ENCODE measurements at regions not wholly inside any gene's neighbourhood (a gene's known extent, or its start where the extent isn't known, plus 50 kb on each side); places are given as distances from the start of the nearest gene placed in this dataset.

DNA sequence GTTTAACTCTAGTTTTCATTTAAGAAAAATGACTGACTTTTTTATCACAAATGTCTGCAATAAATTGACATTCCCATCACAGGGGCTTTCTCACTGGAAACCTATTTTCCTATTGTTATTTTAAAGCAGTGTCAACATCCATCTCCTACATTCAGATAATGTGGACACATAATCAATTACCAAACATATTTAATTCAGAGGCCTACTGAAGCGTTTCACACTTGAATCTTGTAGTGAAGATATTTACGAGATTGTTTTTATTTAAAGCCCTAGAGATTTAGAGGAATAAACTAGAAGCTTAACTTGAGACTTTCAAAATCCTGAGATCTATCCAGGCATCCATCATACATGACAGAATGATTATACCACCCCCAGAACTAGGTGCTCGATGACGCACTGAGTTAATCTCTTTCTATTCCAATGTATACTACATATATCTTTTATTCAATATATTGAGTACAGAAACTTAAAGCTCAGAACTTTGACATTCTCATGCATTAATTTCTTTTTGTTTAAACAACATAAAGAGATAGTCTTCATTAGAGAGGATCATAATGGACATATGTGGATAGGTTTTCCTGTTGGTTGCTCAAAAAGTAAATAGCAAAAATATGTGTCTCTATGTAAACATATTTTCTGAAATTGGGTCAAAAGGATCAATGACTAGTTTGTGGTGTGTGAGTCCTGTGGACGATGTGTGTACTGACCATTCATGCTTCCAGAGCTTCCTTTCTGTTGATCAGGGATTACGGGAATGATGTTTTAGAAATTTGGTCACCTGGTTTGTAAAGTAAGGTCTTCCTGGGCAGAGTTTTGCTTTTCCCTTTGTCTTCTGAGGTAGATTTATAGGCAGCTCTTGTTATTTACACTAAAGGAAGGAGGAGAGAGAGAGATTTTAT lies 171.5 kb upstream of the HMCN1 start:
- H3K9ac ChIP-seq (ENCODE audit: extremely low read depth, insufficient read length, low read length) = no peak overlapping the region
- H3K56ac ChIP-seq (ENCODE audit: insufficient read length, low read depth, low read length) = no peak overlapping the region
- H3K23ac ChIP-seq (ENCODE audit: insufficient read length, low read depth, low read length) = no peak overlapping the region
- Mint-ChIP-seq H3K9me3 (no peaks in the 10 kb centered on the region), H3K27ac (no peak overlapping the region), H3K36me3 (ENCODE audit: insufficient read depth in 1 of 3, low read depth in 3 of 3) (no peaks in the 10 kb centered on the region), H3K4me1 (peaks cover 6 to 7% of the 10 kb centered on the region in 2 experiments), H3K4me3 (no peak overlapping the region), H3K27me3 (ENCODE audit: low read depth) (no peaks in the 10 kb centered on the region)
- no peaks in the 10 kb centered on the region for H3K79me1 ChIP-seq (ENCODE audit: insufficient read depth, low read depth, low read length, poor library complexity, severe bottlenecking)
- no peaks in the 10 kb centered on the region for H3K27me3 ChIP-seq (ENCODE audit: insufficient read depth, low read length)
- H3K79me2 ChIP-seq (ENCODE audit: insufficient read depth, low read length) = no peaks in the 10 kb centered on the region
- no peak overlapping the region for H3K4me2 ChIP-seq (ENCODE audit: insufficient read depth, insufficient read length, low read length)
- no peak overlapping the region for H2AFZ ChIP-seq (ENCODE audit: low read length)
- no peak overlapping the region for H3K4ac ChIP-seq (ENCODE audit: low read depth, low read length)
- H2BK20ac ChIP-seq (ENCODE audit: low read depth, low read length, poor library complexity, severe bottlenecking) = no peak overlapping the region
- H4K91ac ChIP-seq (ENCODE audit: insufficient read length, low read depth, low read length) = no peak overlapping the region
- no peaks in the 10 kb centered on the region for H3K23me2 ChIP-seq (ENCODE audit: insufficient read length, low read depth, low read length, poor library complexity, severe bottlenecking)
- H2BK12ac ChIP-seq (ENCODE audit: insufficient read length, low read depth, low read length) = no peak overlapping the region
- no peak overlapping the region for H3K14ac ChIP-seq (ENCODE audit: insufficient read depth, low read length)
- no peaks in the 10 kb centered on the region for H3K4me1 ChIP-seq (ENCODE audit: insufficient read depth, low read length)
- TF ChIP-seq, protein P1, sequence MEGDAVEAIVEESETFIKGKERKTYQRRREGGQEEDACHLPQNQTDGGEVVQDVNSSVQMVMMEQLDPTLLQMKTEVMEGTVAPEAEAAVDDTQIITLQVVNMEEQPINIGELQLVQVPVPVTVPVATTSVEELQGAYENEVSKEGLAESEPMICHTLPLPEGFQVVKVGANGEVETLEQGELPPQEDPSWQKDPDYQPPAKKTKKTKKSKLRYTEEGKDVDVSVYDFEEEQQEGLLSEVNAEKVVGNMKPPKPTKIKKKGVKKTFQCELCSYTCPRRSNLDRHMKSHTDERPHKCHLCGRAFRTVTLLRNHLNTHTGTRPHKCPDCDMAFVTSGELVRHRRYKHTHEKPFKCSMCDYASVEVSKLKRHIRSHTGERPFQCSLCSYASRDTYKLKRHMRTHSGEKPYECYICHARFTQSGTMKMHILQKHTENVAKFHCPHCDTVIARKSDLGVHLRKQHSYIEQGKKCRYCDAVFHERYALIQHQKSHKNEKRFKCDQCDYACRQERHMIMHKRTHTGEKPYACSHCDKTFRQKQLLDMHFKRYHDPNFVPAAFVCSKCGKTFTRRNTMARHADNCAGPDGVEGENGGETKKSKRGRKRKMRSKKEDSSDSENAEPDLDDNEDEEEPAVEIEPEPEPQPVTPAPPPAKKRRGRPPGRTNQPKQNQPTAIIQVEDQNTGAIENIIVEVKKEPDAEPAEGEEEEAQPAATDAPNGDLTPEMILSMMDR (conservative IDR thresholded peaks at IDR 0.05) = no peak
- H4K5ac ChIP-seq (ENCODE audit: insufficient read length, low read depth, low read length) = no peak overlapping the region
- no peak overlapping the region for H2BK120ac ChIP-seq (ENCODE audit: low read depth, low read length, poor library complexity, severe bottlenecking)
- no peak overlapping the region for H4K8ac ChIP-seq (replicated peaks; ENCODE audit: insufficient read length, low read depth, low read length)
- no peak overlapping the region for H2AK5ac ChIP-seq (ENCODE audit: insufficient read length, low read length)
- no peak overlapping the region for H2BK5ac ChIP-seq (ENCODE audit: insufficient read length, low read length)
- no peaks in the 10 kb centered on the region for H3K9me3 ChIP-seq (ENCODE audit: control insufficient read depth, low read depth, low read length)
- H3K18ac ChIP-seq (ENCODE audit: insufficient read length, low read depth, low read length) = no peak overlapping the region
- H3K27ac ChIP-seq (ENCODE audit: insufficient read length, low read depth, low read length) = no peak overlapping the region
- WGBS (ENCODE audit: extremely low coverage, insufficient read length, low lambda C conversion rate) = no CpG with 5 or more reads among the region's 6 CpGs
- no peak overlapping the region for H3T11ph ChIP-seq (ENCODE audit: low read length)
- no peak overlapping the region for H2BK15ac ChIP-seq (ENCODE audit: low read depth, low read length)
- H4K20me1 ChIP-seq (ENCODE audit: control insufficient read depth, insufficient read depth, insufficient read length) = no peaks in the 10 kb centered on the region
- no peak for DNase-seq

All from H9 (cell line).